K562 (cell line): ENCODE measurements at regions not wholly inside any gene's neighbourhood (a gene's known extent, or its start where the extent isn't known, plus 50 kb on each side); places are given as distances from the start of the nearest gene placed in this dataset.

Experiments
- ATAC-seq: fragments of 200-7000 bp; cut with Tn5 transposase; 3 replicates; pipeline ENCODE4 v1.9.1; 2020; ENCODE audit warnings: moderate library complexity
- BruUV-seq: library from RNA; stranded (reverse); fragments of 400-500 nt; replicated peaks from 2 replicates; lab custom pipeline; 2021; lab: Mats Ljungman, UMichigan
- CTCF ChIA-PET: fragments of 300-600 bp; formaldehyde crosslinking; extraction: SDS; loops from one replicate; lab custom pipeline; 2021; ENCODE audit warnings: low intra/inter-chr PET ratio; lab: Yijun Ruan, JAX
- POLR2A ChIA-PET: fragments of 300-600, 350-650 bp; sonication (Branson Sonifier 250); formaldehyde crosslinking; extraction: SDS; loops from one replicate; lab custom pipeline; 2021; ENCODE audit warnings: antibody characterized with exemption, inconsistent platforms; lab: Yijun Ruan, JAX
- DNase-seq, 4 experiments: peaks; one replicate each; pipeline versions ENCODE4 v3.0.0 to v3.0.0-alpha.2; 2011 to 2018; ENCODE audit warnings: low spot score in 3 of 4, mixed read lengths in 3 of 4; ENCODE audit errors: extremely low read depth in 1 of 4
- FAIRE-seq: peaks from 2 replicates; lab custom pipeline; 2011; peaks lifted over from hg19 to GRCh38; lab: Jason Lieb, UNC
- H2AFZ ChIP-seq: 2 replicates; pipeline ENCODE4 v1.6.0; 2011; ENCODE audit warnings: low read depth, low read length, control low read depth, inconsistent platforms
- H3K27ac ChIP-seq: fragments of 200-600 bp; 3 replicates; pipeline ENCODE4 v1.8.0; 2011; ENCODE audit warnings: low read depth, mild to moderate bottlenecking, control low read depth, inconsistent platforms, low read length, moderate library complexity, mixed read lengths; ENCODE audit errors: extremely low read depth
- H3K27me3 ChIP-seq, 2 experiments: fragments of 300-600 bp in 1 of 2; 2 replicates in 1 of 2; 3 replicates in 1 of 2; pipeline versions ENCODE4 v1.6.0 to v1.8.0; 2011; ENCODE audit warnings: inconsistent platforms in 2 of 2, low read length in 2 of 2, mild to moderate bottlenecking in 1 of 2, mixed read lengths in 1 of 2, moderate library complexity in 1 of 2; ENCODE audit not compliant: control insufficient read depth in 2 of 2, insufficient read depth in 2 of 2
- H3K36me3 ChIP-seq: fragments of 300-600 bp; 3 replicates; pipeline ENCODE4 v1.8.0; 2011; ENCODE audit warnings: mild to moderate bottlenecking, low read length, inconsistent platforms; ENCODE audit not compliant: control insufficient read depth, insufficient read depth
- H3K4me1 ChIP-seq, 2 experiments: fragments of 200-600 bp in 1 of 2; replicated peaks in 1 of 2; 2 replicates in 1 of 2; 3 replicates in 1 of 2; pipeline versions ENCODE4 v1.5.1 to v1.8.0; 2011; ENCODE audit warnings: inconsistent platforms in 2 of 2, low read length in 2 of 2, mild to moderate bottlenecking in 1 of 2, mixed read lengths in 1 of 2, moderate library complexity in 1 of 2; ENCODE audit not compliant: control insufficient read depth in 2 of 2, insufficient read depth in 2 of 2
- H3K4me2 ChIP-seq: 2 replicates; pipeline ENCODE4 v1.6.1; 2011; ENCODE audit warnings: low read length, control low read depth, inconsistent platforms, mixed read lengths; ENCODE audit not compliant: insufficient read depth
- H3K4me3 ChIP-seq: fragments of 200-600 bp; sonication (generic), shearing (Covaris generic); 2 replicates; pipeline ENCODE4 v1.5.1; 2016; ENCODE audit warnings: control low read depth, inconsistent platforms
- H3K79me2 ChIP-seq: fragments of 200-600 bp; 3 replicates; pipeline ENCODE4 v1.8.0; 2011; ENCODE audit warnings: low read length, inconsistent platforms; ENCODE audit not compliant: control insufficient read depth, insufficient read depth
- H3K9ac ChIP-seq, 2 experiments: 2 replicates each; pipeline versions ENCODE4 v1.6.0 to v1.6.1; 2011; ENCODE audit warnings: low read depth in 2 of 2, low read length in 2 of 2, control low read depth in 1 of 2, inconsistent platforms in 1 of 2, mild to moderate bottlenecking in 1 of 2, mixed read lengths in 1 of 2; ENCODE audit not compliant: insufficient read depth in 1 of 2
- H3K9me1 ChIP-seq: one replicate; pipeline ENCODE4 v1.6.0; 2011; ENCODE audit warnings: inconsistent platforms, mild to moderate bottlenecking, low read length, moderate library complexity; ENCODE audit not compliant: control insufficient read depth, insufficient read depth
- H3K9me3 ChIP-seq: replicated peaks from 2 replicates; pipeline ENCODE4 v1.5.1; 2011; ENCODE audit warnings: low read depth, low read length, inconsistent platforms; ENCODE audit not compliant: control insufficient read depth, insufficient read depth
- H4K20me1 ChIP-seq: replicated peaks from 2 replicates; pipeline ENCODE4 v1.6.1; 2011; ENCODE audit warnings: low read length, inconsistent platforms, mixed read lengths; ENCODE audit not compliant: control insufficient read depth, insufficient read depth
- BDP1 ChIP-seq: IDR thresholded peaks from 3 replicates; pipeline ENCODE4 v1.6.1; 2011; ENCODE audit not compliant: insufficient read length, insufficient read depth
- CBX2 ChIP-seq: fragments of 200-600 bp; sonication (generic); IDR thresholded peaks from one replicate; pipeline ENCODE4 v1.6.1; 2012; ENCODE audit warnings: mild to moderate bottlenecking, low read length, inconsistent platforms; ENCODE audit not compliant: insufficient read depth, poor library complexity, severe bottlenecking
- KLF16 ChIP-seq: IDR thresholded peaks from 2 replicates; pipeline ENCODE4 v1.6.1; 2016; ENCODE audit warnings: antibody characterized with exemption
- NUFIP1 ChIP-seq: fragments of 450-650 bp; IDR thresholded peaks from 2 replicates; pipeline ENCODE4 v1.6.1; 2018; ENCODE audit not compliant: partially characterized antibody
- RAD21 ChIP-seq, 2 experiments: fragments of 250-450 bp in 1 of 2; fragments of 450-650 bp in 1 of 2; sonication (Bioruptor Pico) in 1 of 2; formaldehyde crosslinking in 1 of 2; IDR thresholded peaks in 1 of 2; conservative IDR thresholded peaks in 1 of 2; 2 replicates each; pipeline versions ENCODE4 v1.4.0 to v1.8.0; 2020 to 2022; ENCODE audit warnings: mild to moderate bottlenecking in 2 of 2, moderate library complexity in 1 of 2
- RBM22 ChIP-seq: fragments of 200-400 bp; formaldehyde crosslinking; IDR thresholded peaks from 2 replicates; pipeline ENCODE4 v1.6.1; 2018; ENCODE audit warnings: low read length, low read depth; ENCODE audit not compliant: poor library complexity, severe bottlenecking
- SMC3 ChIP-seq: conservative IDR thresholded peaks from 2 replicates; pipeline ENCODE4 v1.6.1; 2011; ENCODE audit warnings: low read depth, low read length, improper control_type of control experiment; ENCODE audit not compliant: insufficient read depth
- TBP ChIP-seq: optimal IDR thresholded peaks from 2 replicates; pipeline ENCODE3; 2011; ENCODE audit warnings: low read depth, low read length, improper control_type of control experiment
- ZNF324 ChIP-seq: fragments of 250-450 bp; sonication (Bioruptor Pico); IDR thresholded peaks from 2 replicates; pipeline ENCODE4 v1.4.0; 2020; ENCODE audit warnings: mild to moderate bottlenecking
- ZNF79 ChIP-seq: fragments of 250-450 bp; sonication (Bioruptor Pico); IDR thresholded peaks from 2 replicates; pipeline ENCODE4 v1.4.0; 2020; ENCODE audit warnings: low read depth, mild to moderate bottlenecking, moderate library complexity
- WGBS: fragments of 100-300 bp; shearing (Covaris generic); methylation state at CpG from one replicate; pipeline ENCODE4 v1.1.6; 2016; ENCODE audit warnings: low coverage, mixed read lengths; ENCODE audit not compliant: insufficient coverage; ENCODE audit errors: missing lambda C conversion rate; 5-methylcytosine and 5-hydroxymethylcytosine counted together
- in situ Hi-C: fragments of 300-500 bp; cut with MboI; formaldehyde crosslinking; loops from 4 replicates; pipeline ENCODE4 v1.15.0; 2018; ENCODE audit warnings: inconsistent platforms, mixed read lengths
- intact Hi-C: fragments of 100-400 bp; cut with micrococcal nuclease; formaldehyde crosslinking; loops from 2 replicates; pipeline ENCODE4 v1.14.2; 2022
- TF ChIP-seq, protein P1 (sequence below): fragments of 250-450 bp; sonication (Bioruptor Pico); IDR thresholded peaks from 2 replicates; pipeline ENCODE4 v1.8.0; 2022; ENCODE audit warnings: inconsistent platforms, mild to moderate bottlenecking, moderate library complexity, borderline replicate concordance

DNA sequence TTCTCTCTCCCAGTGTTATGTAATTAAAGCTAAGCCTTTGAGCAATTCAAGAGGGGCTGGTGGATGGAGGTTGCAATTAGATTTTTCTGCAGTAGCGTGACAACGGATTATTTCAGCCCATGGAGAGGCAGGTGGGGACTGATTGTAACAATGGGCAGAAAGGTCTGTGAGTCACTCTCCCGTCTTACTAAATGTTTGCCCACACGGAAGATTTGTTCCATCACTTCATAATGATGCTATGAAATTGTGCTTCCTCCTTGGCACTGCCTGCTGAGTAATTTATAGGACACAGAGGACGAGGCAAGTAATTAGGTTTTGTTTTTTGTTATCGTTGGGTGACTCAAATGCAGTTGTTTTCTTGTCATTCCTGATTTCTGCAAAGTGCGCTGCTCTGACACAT lies 594.5 kb upstream of the DPP6 start:
- Histone ChIP-seq H3K36me3 (no peaks in the 10 kb centered on the region), H3K9me3 (peaks cover 1% of the 10 kb centered on the region; the same call in 1 of the 2 replicates), H3K79me2 (no peaks in the 10 kb centered on the region), H3K4me3 (no peak overlapping the region), H4K20me1 (0 out of 2 replicates have a peak, but pooled peaks cover 3% of the 10 kb centered on the region), H2AFZ (no peak overlapping the region)
- WGBS = under 1% methylated on average over 7 of the region's 7 CpGs
- CTCF ChIA-PET = no interaction called here
- DNase-seq = no peak
- no peak for FAIRE-seq
- no TSS peak for BruUV-seq
- intact Hi-C loops = no loop called here
- TF ChIP-seq ZNF324 = no peak
- TF ChIP-seq TBP = no peak
- no peak for TF ChIP-seq RBM22
- TF ChIP-seq SMC3 = no peak
- TF ChIP-seq, protein P1, sequence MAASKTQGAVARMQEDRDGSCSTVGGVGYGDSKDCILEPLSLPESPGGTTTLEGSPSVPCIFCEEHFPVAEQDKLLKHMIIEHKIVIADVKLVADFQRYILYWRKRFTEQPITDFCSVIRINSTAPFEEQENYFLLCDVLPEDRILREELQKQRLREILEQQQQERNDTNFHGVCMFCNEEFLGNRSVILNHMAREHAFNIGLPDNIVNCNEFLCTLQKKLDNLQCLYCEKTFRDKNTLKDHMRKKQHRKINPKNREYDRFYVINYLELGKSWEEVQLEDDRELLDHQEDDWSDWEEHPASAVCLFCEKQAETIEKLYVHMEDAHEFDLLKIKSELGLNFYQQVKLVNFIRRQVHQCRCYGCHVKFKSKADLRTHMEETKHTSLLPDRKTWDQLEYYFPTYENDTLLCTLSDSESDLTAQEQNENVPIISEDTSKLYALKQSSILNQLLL (CRISPR knock-in tag) = no peak
- TF ChIP-seq BDP1 = no peak
- no peak for TF ChIP-seq NUFIP1
- TF ChIP-seq KLF16 = no peak
- TF ChIP-seq ZNF79 = no peak
- TF ChIP-seq CBX2 = no peak
- no peak for TF ChIP-seq RAD21 (CRISPR knock-in tag; conservative IDR thresholded peaks at IDR 0.05 in 1 of 2, IDR thresholded peaks at IDR 0.05 in 1 of 2)
- TF ChIP-seq, all 486 proteins: peak for 0
- H3K27me3 ChIP-seq = peaks cover 20 to 24% of the 10 kb centered on the region in 2 experiments; a peak in 3 of 5 replicates
- no peak overlapping the region for H3K9ac ChIP-seq
- POLR2A ChIA-PET = no interaction called here
- H3K4me1 ChIP-seq = no peaks in the 10 kb centered on the region
- H3K27ac ChIP-seq = no peak overlapping the region
- in situ Hi-C loops = no loop called here
- no peaks in the 10 kb centered on the region for H3K9me1 ChIP-seq
- no peak overlapping the region for H3K4me2 ChIP-seq
- no peak for ATAC-seq
